ENCODE measurements at regions not wholly inside any gene's neighbourhood (a gene's known extent, or its start where the extent isn't known, plus 50 kb on each side); places are given as distances from the start of the nearest gene placed in this dataset.

DNA sequence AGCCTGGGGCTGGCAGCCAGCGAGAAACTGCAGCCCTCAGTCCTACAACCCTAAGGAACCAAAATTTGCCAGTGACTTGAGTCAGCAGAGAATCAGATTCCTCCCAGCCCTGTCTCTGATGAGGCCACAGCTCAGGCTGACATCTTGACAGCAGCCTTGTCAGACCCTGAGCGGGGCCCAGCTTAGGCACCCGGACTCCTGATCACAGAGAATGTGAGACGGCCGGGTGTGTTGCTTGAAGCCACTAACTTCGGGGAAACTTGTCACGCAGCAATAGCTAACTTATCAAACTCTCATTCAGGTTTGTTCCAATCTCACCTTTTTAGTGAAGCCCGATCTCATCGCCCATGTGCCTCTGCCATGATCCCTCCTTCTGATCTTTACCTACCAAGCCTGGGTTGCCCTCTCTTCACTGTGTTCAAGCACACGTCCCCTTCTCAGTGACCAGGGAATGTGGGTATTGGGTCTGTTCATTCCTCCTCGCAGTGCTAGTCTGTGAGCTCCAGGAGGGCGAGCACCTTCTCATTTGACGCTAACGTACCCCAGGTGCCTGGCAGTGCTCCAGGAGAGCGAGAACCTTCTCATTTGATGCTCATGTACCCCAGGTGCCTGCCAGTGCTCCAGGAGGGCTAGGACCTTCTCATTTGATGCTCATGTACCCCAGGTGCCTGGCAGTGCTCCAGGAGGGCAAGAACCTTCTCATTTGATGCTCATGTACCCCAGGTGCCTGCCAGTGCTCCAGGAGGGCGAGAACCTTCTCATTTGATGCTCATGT lies 280.7 kb downstream of the BRD1 start:
- in situ Hi-C loops (cut with HindIII; ENCODE audit: low pct_unique_long_range_greater_than_20kb, low sequenced_read_pairs): no loop called here
- TF ChIP-seq JUND (IDR thresholded peaks at IDR 0.05; ENCODE audit: low read depth): no peak
- no peak for DNase-seq (ENCODE audit: low read depth in 1 of 2, low spot score in 1 of 2)

DNA sequence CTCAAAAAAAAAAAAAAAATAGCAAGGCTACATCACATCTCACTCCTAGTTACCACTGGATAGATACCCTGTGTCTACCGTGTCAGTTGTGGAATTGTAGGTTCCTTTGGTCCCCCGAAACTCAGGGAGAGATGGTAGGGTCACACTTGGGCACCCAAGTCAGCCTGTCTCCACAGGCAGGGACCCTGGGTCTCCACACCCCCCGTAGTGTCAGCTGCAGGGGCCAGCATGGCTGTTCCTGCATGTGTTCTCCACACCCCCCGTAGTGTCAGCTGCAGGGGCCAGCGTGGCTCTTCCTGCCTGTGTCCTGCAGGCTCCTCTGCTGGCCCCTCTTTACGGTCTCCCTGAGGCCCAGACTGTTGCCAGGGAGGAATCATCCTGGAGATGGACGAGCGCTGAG lies 282.1 kb downstream of the BRD1 start:
- in situ Hi-C loops (cut with HindIII; ENCODE audit: low pct_unique_long_range_greater_than_20kb, low sequenced_read_pairs): no loop called here
- DNase-seq (ENCODE audit: low read depth in 1 of 2, low spot score in 1 of 2): no peak
- TF ChIP-seq JUND (IDR thresholded peaks at IDR 0.05; ENCODE audit: low read depth): no peak

DNA sequence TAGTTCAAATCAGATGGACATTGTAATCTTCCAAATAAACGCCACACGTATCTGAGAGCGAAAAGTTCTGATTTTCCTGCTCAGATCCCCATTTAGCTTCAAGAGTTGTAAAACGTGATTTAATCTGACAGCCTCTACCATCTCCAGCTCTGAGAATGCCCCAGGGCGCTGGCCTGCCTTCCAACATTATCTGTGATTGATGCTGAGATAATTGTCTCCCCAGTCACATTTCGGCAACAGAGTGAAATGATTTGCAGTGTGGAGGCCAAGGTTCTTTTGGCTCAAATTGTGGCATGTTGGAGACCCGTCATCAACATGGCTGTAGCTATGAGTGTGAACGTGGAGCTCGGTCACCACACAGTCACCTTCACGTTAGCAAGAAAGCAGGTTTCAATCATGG lies 283.4 kb downstream of the BRD1 start:
- in situ Hi-C loops (cut with HindIII; ENCODE audit: low pct_unique_long_range_greater_than_20kb, low sequenced_read_pairs): no loop called here

GRCh38 chr22:49543876-49544275 lies 283.8 kb downstream of the BRD1 start:
- in situ Hi-C loops (cut with HindIII; ENCODE audit: low pct_unique_long_range_greater_than_20kb, low sequenced_read_pairs): no loop called here
- no peak for TF ChIP-seq JUND (IDR thresholded peaks at IDR 0.05; ENCODE audit: low read depth)
- DNase-seq (ENCODE audit: low read depth in 1 of 2, low spot score in 1 of 2): no peak

More for the DNA sequence above, 283.4 kb downstream of the BRD1 start:
- no peak for DNase-seq (ENCODE audit: low read depth in 1 of 2, low spot score in 1 of 2)
- TF ChIP-seq JUND (IDR thresholded peaks at IDR 0.05; ENCODE audit: low read depth): no peak

GRCh38 chr22:49541693-49542230 lies 285.9 kb downstream of the BRD1 start:
- in situ Hi-C loops (cut with HindIII; ENCODE audit: low pct_unique_long_range_greater_than_20kb, low sequenced_read_pairs): no loop called here
- no peak for DNase-seq (ENCODE audit: low read depth in 1 of 2, low spot score in 1 of 2)
- no peak for TF ChIP-seq JUND (IDR thresholded peaks at IDR 0.05; ENCODE audit: low read depth)

GRCh38 chr22:49540913-49541692 lies 286.6 kb downstream of the BRD1 start:
- no peak for DNase-seq (ENCODE audit: low read depth in 1 of 2, low spot score in 1 of 2)
- in situ Hi-C loops (cut with HindIII; ENCODE audit: low pct_unique_long_range_greater_than_20kb, low sequenced_read_pairs): no loop called here
- TF ChIP-seq JUND (IDR thresholded peaks at IDR 0.05; ENCODE audit: low read depth): no peak

- in situ Hi-C loops (cut with HindIII; ENCODE audit: low pct_unique_long_range_greater_than_20kb, low sequenced_read_pairs): no loop called here
- no peak for DNase-seq (ENCODE audit: low read depth in 1 of 2, low spot score in 1 of 2)
- TF ChIP-seq JUND (IDR thresholded peaks at IDR 0.05; ENCODE audit: low read depth): no peak
Measured at GRCh38 chr22:49540084-49540912, 287.4 kb downstream of the BRD1 start.

DNA sequence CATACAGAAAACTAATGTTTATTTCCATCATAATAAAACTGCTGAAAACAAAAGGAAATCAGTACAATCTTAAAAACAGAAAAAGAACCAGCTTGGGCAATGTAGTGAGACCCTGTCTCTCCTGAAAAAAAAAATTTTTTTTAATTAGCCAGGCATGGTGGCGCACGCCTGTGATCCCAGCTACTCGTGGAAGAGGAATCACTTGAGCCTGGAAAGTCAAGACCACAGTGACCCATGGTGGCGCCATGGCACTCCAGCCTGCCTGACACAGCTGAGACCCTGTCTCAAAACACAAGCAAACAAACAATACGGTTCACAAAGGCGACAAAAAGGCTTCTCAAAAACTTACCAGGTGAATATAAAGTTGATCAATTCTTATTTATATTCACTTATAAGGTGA lies 289.7 kb downstream of the BRD1 start:
- no peak for DNase-seq (ENCODE audit: low read depth in 1 of 2, low spot score in 1 of 2)
- TF ChIP-seq JUND (IDR thresholded peaks at IDR 0.05; ENCODE audit: low read depth): no peak
- in situ Hi-C loops (cut with HindIII; ENCODE audit: low pct_unique_long_range_greater_than_20kb, low sequenced_read_pairs): no loop called here

GRCh38 chr22:49536571-49537131 lies 291.0 kb downstream of the BRD1 start:
- in situ Hi-C loops (cut with HindIII; ENCODE audit: low pct_unique_long_range_greater_than_20kb, low sequenced_read_pairs): no loop called here
- TF ChIP-seq JUND (IDR thresholded peaks at IDR 0.05; ENCODE audit: low read depth): no peak
- no peak for DNase-seq (ENCODE audit: low read depth in 1 of 2, low spot score in 1 of 2)

GRCh38 chr22:49535527-49536125 lies 292.0 kb downstream of the BRD1 start:
- no peak for TF ChIP-seq JUND (IDR thresholded peaks at IDR 0.05; ENCODE audit: low read depth)
- in situ Hi-C loops (cut with HindIII; ENCODE audit: low pct_unique_long_range_greater_than_20kb, low sequenced_read_pairs): no loop called here
- no peak for DNase-seq (ENCODE audit: low read depth in 1 of 2, low spot score in 1 of 2)

DNA sequence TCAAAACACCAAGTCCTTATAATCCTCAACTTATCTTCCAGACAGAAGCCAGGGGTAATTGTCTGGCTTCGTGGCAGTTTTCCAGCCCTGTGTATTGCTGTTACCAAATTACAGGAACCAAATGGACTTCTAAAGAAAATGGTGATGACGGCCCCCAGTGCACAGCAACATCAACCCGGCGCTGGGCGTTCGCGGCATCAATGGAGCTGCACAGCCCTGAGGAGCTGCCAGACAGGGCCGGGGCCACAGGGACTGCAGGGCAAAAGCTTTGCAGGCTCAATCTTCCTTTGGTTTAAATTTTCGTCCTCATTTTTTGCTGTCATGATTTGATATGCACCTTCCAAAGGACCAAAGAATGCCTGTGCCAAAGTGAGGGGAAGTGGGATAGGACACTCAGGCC lies 292.5 kb downstream of the BRD1 start:
- no peak for TF ChIP-seq JUND (IDR thresholded peaks at IDR 0.05; ENCODE audit: low read depth)
- no peak for DNase-seq (ENCODE audit: low read depth in 1 of 2, low spot score in 1 of 2)
- in situ Hi-C loops (cut with HindIII; ENCODE audit: low pct_unique_long_range_greater_than_20kb, low sequenced_read_pairs): no loop called here

DNA sequence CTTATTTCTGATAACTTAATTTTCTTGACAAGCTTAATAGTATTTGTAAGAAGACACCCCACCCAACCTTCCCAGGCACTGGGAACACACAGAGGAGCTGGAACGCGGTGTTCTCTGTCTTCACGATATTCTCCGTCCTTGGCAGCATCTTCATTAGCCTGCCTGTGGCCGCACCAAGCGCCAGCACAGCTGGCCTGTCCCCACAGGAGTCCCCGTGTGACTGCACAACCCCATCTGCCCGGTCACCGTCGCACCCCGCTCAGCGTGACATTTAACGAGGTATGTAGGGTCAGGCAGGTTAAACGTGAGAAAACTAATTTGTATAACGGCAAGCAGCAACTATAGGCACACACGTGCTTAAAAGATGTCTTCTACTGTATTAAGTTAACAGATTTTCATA lies 293.3 kb downstream of the BRD1 start:
- DNase-seq (ENCODE audit: low read depth in 1 of 2, low spot score in 1 of 2): no peak
- no peak for TF ChIP-seq JUND (IDR thresholded peaks at IDR 0.05; ENCODE audit: low read depth)
- in situ Hi-C loops (cut with HindIII; ENCODE audit: low pct_unique_long_range_greater_than_20kb, low sequenced_read_pairs): no loop called here
